ENCODE measurements at regions not wholly inside any gene's neighbourhood (a gene's known extent, or its start where the extent isn't known, plus 50 kb on each side); places are given as distances from the start of the nearest gene placed in this dataset.

GRCh38 chr4:66023061-66023460 is 352.8 kb upstream of the EPHA5 start:
- 0% methylated on average over 1 of the region's 1 CpG for whole genome bisulfite sequencing (ENCODE audit: low lambda C conversion rate)
- DNase-seq: no peak
- no peaks in the 10 kb centered on the region for H3F3A ChIP-seq (replicated peaks; ENCODE audit: insufficient read depth)
- H3K9me2 ChIP-seq: no peaks in the 10 kb centered on the region
- H3K27ac ChIP-seq (ENCODE audit: low read depth in 2 of 2, low read length in 1 of 2): no peak overlapping the region
- no peaks in the 10 kb centered on the region for H3K9me3 ChIP-seq
- no peak overlapping the region for H2AFZ ChIP-seq (ENCODE audit: low read depth)
- H3K9ac ChIP-seq: no peak overlapping the region
- H3K27me3 ChIP-seq (ENCODE audit: insufficient read depth): no peaks in the 10 kb centered on the region
- ChIA-PET POLR2A (no interaction called here), CTCF (no interaction called here)
- H3K4me2 ChIP-seq: no peak overlapping the region
- no peak overlapping the region for H3K4me3 ChIP-seq (ENCODE audit: low read depth in 2 of 2, low read length in 1 of 2)
- no peak for TF ChIP-seq ELF1 (IDR thresholded peaks at IDR 0.05)
- TF ChIP-seq, protein P1, sequence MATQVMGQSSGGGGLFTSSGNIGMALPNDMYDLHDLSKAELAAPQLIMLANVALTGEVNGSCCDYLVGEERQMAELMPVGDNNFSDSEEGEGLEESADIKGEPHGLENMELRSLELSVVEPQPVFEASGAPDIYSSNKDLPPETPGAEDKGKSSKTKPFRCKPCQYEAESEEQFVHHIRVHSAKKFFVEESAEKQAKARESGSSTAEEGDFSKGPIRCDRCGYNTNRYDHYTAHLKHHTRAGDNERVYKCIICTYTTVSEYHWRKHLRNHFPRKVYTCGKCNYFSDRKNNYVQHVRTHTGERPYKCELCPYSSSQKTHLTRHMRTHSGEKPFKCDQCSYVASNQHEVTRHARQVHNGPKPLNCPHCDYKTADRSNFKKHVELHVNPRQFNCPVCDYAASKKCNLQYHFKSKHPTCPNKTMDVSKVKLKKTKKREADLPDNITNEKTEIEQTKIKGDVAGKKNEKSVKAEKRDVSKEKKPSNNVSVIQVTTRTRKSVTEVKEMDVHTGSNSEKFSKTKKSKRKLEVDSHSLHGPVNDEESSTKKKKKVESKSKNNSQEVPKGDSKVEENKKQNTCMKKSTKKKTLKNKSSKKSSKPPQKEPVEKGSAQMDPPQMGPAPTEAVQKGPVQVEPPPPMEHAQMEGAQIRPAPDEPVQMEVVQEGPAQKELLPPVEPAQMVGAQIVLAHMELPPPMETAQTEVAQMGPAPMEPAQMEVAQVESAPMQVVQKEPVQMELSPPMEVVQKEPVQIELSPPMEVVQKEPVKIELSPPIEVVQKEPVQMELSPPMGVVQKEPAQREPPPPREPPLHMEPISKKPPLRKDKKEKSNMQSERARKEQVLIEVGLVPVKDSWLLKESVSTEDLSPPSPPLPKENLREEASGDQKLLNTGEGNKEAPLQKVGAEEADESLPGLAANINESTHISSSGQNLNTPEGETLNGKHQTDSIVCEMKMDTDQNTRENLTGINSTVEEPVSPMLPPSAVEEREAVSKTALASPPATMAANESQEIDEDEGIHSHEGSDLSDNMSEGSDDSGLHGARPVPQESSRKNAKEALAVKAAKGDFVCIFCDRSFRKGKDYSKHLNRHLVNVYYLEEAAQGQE (IDR thresholded peaks at IDR 0.05; ENCODE audit: low read depth, low read length): no peak
- no peak for TF ChIP-seq FOXM1 (IDR thresholded peaks at IDR 0.05; ENCODE audit: low read depth)
- TF ChIP-seq JUND (IDR thresholded peaks at IDR 0.05): no peak
- TF ChIP-seq, protein P2, sequence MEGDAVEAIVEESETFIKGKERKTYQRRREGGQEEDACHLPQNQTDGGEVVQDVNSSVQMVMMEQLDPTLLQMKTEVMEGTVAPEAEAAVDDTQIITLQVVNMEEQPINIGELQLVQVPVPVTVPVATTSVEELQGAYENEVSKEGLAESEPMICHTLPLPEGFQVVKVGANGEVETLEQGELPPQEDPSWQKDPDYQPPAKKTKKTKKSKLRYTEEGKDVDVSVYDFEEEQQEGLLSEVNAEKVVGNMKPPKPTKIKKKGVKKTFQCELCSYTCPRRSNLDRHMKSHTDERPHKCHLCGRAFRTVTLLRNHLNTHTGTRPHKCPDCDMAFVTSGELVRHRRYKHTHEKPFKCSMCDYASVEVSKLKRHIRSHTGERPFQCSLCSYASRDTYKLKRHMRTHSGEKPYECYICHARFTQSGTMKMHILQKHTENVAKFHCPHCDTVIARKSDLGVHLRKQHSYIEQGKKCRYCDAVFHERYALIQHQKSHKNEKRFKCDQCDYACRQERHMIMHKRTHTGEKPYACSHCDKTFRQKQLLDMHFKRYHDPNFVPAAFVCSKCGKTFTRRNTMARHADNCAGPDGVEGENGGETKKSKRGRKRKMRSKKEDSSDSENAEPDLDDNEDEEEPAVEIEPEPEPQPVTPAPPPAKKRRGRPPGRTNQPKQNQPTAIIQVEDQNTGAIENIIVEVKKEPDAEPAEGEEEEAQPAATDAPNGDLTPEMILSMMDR (IDR thresholded peaks at IDR 0.05): no peak
- no peak for TF ChIP-seq RCOR1 (IDR thresholded peaks at IDR 0.05; ENCODE audit: low read length)
- TF ChIP-seq CHD2 (IDR thresholded peaks at IDR 0.05; ENCODE audit: low read length, partially characterized antibody): no peak
- no peak for TF ChIP-seq FOXJ3 (CRISPR knock-in tag; IDR thresholded peaks at IDR 0.05)
- no peak for TF ChIP-seq EP300 (IDR thresholded peaks at IDR 0.05; ENCODE audit: borderline replicate concordance in 1 of 2, low read depth in 1 of 2, low read length in 1 of 2)
- no peak for TF ChIP-seq USF2 (IDR thresholded peaks at IDR 0.05; ENCODE audit: borderline replicate concordance, low read depth, low read length)
- no peaks in the 10 kb centered on the region for H4K20me1 ChIP-seq (ENCODE audit: insufficient read depth)
- H3K79me2 ChIP-seq (ENCODE audit: insufficient read depth): no peaks in the 10 kb centered on the region
- no peaks in the 10 kb centered on the region for H3K36me3 ChIP-seq (replicated peaks in 1 of 2; ENCODE audit: control insufficient read depth in 1 of 2, insufficient read depth in 2 of 2, low read length in 1 of 2)
- no peaks in the 10 kb centered on the region for H3K4me1 ChIP-seq (ENCODE audit: control insufficient read depth in 1 of 2, insufficient read depth in 2 of 2, low read depth in 1 of 2, low read length in 1 of 2)

- H3K9ac ChIP-seq: no peak overlapping the region
- H3K79me2 ChIP-seq (ENCODE audit: insufficient read depth): no peaks in the 10 kb centered on the region
- no peak overlapping the region for H3K27ac ChIP-seq (ENCODE audit: low read depth in 2 of 2, low read length in 1 of 2)
- no peak overlapping the region for H3K4me3 ChIP-seq (ENCODE audit: low read depth in 2 of 2, low read length in 1 of 2)
- WGBS (ENCODE audit: low lambda C conversion rate): 19% methylated on average over 3 of the region's 3 CpGs
- H3K4me1 ChIP-seq (ENCODE audit: control insufficient read depth in 1 of 2, insufficient read depth in 2 of 2, low read depth in 1 of 2, low read length in 1 of 2): no peaks in the 10 kb centered on the region
- CTCF ChIA-PET: no interaction called here
- no peaks in the 10 kb centered on the region for H3K36me3 ChIP-seq (replicated peaks in 1 of 2; ENCODE audit: control insufficient read depth in 1 of 2, insufficient read depth in 2 of 2, low read length in 1 of 2)
- H3K9me3 ChIP-seq: no peaks in the 10 kb centered on the region
- no peak for DNase-seq
- H3K27me3 ChIP-seq (ENCODE audit: insufficient read depth): no peaks in the 10 kb centered on the region
- H2AFZ ChIP-seq (ENCODE audit: low read depth): no peak overlapping the region
- H3K9me2 ChIP-seq: no peaks in the 10 kb centered on the region
- POLR2A ChIA-PET: no interaction called here
- no peaks in the 10 kb centered on the region for H4K20me1 ChIP-seq (ENCODE audit: insufficient read depth)
- H3F3A ChIP-seq (replicated peaks; ENCODE audit: insufficient read depth): no peaks in the 10 kb centered on the region
- no peak overlapping the region for H3K4me2 ChIP-seq
- TF ChIP-seq RCOR1 (IDR thresholded peaks at IDR 0.05; ENCODE audit: low read length): no peak
- TF ChIP-seq PBX3 (IDR thresholded peaks at IDR 0.05): no peak
- TF ChIP-seq GATA2 (CRISPR knock-in tag; IDR thresholded peaks at IDR 0.05): no peak
- no peak for TF ChIP-seq NRF1 (IDR thresholded peaks at IDR 0.05; ENCODE audit: low read depth, low read length)
- no peak for TF ChIP-seq FOXM1 (IDR thresholded peaks at IDR 0.05; ENCODE audit: low read depth)
- no peak for TF ChIP-seq EZH2phosphoT487 (IDR thresholded peaks at IDR 0.05; ENCODE audit: borderline replicate concordance, low read depth)
- no peak for TF ChIP-seq RFX5 (IDR thresholded peaks at IDR 0.05; ENCODE audit: low read length)
- TF ChIP-seq RXRA (IDR thresholded peaks at IDR 0.05; ENCODE audit: borderline replicate concordance, low read depth): no peak
- no peak for TF ChIP-seq FOXJ3 (CRISPR knock-in tag; IDR thresholded peaks at IDR 0.05)
- TF ChIP-seq FOSL2 (IDR thresholded peaks at IDR 0.05; ENCODE audit: borderline replicate concordance, low read depth): no peak
- TF ChIP-seq RAD21 (IDR thresholded peaks at IDR 0.05; ENCODE audit: low read length): no peak
- TF ChIP-seq TAF1 (IDR thresholded peaks at IDR 0.05; ENCODE audit: borderline replicate concordance, low read depth, low read length): no peak
Measured at GRCh38 chr4:66017671-66018070, 347.4 kb upstream of the EPHA5 start.

Data from SK-N-SH (cell line).